ENCODE measurements at regions not wholly inside any gene's neighbourhood (a gene's known extent, or its start where the extent isn't known, plus 50 kb on each side); places are given as distances from the start of the nearest gene placed in this dataset.

DNA sequence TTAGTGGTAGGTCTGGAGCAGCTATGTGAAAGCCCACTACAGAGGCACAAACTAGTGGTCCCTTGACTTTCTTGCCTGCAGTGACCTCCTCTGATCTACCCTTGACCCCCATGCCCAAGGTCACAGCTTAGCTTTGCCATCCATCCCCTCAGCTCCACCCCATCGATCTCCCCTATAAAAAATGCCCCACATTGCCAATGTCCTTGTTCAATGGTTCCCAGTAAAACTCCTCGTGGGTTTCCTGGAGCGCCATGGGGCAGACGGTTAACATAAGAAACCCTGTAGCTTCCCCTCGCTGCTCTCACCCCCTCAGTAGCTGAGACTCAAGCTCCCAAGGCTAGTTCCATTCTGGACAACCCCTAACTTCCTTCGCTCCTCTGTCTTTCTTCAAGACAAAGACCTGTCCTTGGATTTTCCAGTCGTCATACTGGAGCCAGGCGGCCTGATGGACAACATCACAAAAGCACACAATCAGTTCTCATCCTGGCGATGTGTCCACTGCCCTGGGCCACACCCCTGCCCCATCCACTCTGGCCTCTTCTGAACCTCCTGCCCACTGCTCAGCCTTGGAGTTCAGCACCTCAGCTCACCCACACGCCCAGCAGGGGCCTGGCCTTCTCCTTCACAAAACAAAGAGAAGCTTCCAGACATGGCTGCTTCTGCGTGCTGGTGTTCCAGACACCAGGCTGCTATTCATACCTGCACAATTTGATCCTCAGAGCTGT lies 1429.3 kb downstream of the BRD1 start:
- TF ChIP-seq CTCF (IDR thresholded peaks at IDR 0.05 in 2 of 3, conservative IDR thresholded peaks at IDR 0.05 in 1 of 3; ENCODE audit: borderline replicate concordance in 1 of 3, insufficient read depth in 1 of 3, low read depth in 2 of 3, low read length in 2 of 3) (no peak), ZFX (IDR thresholded peaks at IDR 0.05) (no peak), EGR1 (IDR thresholded peaks at IDR 0.05; ENCODE audit: low read depth) (no peak), SP1 (IDR thresholded peaks at IDR 0.05; ENCODE audit: low read depth) (no peak), RAD21 (IDR thresholded peaks at IDR 0.05; ENCODE audit: low read depth) (no peak), JUND (IDR thresholded peaks at IDR 0.05) (no peak), FOSL1 (IDR thresholded peaks at IDR 0.05; ENCODE audit: low read depth) (no peak)
- TF ChIP-seq, protein P1, sequence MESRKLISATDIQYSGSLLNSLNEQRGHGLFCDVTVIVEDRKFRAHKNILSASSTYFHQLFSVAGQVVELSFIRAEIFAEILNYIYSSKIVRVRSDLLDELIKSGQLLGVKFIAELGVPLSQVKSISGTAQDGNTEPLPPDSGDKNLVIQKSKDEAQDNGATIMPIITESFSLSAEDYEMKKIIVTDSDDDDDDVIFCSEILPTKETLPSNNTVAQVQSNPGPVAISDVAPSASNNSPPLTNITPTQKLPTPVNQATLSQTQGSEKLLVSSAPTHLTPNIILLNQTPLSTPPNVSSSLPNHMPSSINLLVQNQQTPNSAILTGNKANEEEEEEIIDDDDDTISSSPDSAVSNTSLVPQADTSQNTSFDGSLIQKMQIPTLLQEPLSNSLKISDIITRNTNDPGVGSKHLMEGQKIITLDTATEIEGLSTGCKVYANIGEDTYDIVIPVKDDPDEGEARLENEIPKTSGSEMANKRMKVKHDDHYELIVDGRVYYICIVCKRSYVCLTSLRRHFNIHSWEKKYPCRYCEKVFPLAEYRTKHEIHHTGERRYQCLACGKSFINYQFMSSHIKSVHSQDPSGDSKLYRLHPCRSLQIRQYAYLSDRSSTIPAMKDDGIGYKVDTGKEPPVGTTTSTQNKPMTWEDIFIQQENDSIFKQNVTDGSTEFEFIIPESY (IDR thresholded peaks at IDR 0.05; ENCODE audit: extremely low read depth, insufficient replicate concordance, low read length): no peak
- TF ChIP-seq, protein P2, sequence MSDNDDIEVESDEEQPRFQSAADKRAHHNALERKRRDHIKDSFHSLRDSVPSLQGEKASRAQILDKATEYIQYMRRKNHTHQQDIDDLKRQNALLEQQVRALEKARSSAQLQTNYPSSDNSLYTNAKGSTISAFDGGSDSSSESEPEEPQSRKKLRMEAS (IDR thresholded peaks at IDR 0.05): no peak
- TF ChIP-seq, protein P3, sequence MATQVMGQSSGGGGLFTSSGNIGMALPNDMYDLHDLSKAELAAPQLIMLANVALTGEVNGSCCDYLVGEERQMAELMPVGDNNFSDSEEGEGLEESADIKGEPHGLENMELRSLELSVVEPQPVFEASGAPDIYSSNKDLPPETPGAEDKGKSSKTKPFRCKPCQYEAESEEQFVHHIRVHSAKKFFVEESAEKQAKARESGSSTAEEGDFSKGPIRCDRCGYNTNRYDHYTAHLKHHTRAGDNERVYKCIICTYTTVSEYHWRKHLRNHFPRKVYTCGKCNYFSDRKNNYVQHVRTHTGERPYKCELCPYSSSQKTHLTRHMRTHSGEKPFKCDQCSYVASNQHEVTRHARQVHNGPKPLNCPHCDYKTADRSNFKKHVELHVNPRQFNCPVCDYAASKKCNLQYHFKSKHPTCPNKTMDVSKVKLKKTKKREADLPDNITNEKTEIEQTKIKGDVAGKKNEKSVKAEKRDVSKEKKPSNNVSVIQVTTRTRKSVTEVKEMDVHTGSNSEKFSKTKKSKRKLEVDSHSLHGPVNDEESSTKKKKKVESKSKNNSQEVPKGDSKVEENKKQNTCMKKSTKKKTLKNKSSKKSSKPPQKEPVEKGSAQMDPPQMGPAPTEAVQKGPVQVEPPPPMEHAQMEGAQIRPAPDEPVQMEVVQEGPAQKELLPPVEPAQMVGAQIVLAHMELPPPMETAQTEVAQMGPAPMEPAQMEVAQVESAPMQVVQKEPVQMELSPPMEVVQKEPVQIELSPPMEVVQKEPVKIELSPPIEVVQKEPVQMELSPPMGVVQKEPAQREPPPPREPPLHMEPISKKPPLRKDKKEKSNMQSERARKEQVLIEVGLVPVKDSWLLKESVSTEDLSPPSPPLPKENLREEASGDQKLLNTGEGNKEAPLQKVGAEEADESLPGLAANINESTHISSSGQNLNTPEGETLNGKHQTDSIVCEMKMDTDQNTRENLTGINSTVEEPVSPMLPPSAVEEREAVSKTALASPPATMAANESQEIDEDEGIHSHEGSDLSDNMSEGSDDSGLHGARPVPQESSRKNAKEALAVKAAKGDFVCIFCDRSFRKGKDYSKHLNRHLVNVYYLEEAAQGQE (IDR thresholded peaks at IDR 0.05; ENCODE audit: low read depth): no peak
